GM12878 (cell line): ENCODE measurements at regions not wholly inside any gene's neighbourhood (a gene's known extent, or its start where the extent isn't known, plus 50 kb on each side); places are given as distances from the start of the nearest gene placed in this dataset. TPM values are rescaled to one million over a fixed set of nuclear protein-coding genes. Genes with fewer than 3 reads are reported as not detected.

Source experiments
- ATAC-seq: fragments of 200-7000 bp; cut with Tn5 transposase; 3 replicates; pipeline ENCODE4 v1.9.1; 2020; ENCODE audit warnings: mild to moderate bottlenecking, moderate library complexity
- BruUV-seq: library from RNA; stranded (reverse); fragments of 400-500 nt; replicated peaks from 2 replicates; lab custom pipeline; 2021; lab: Mats Ljungman, UMichigan
- CTCF ChIA-PET: fragments of 300-600 bp; sonication (Branson Sonifier 250); formaldehyde crosslinking; extraction: SDS; loops from one replicate; lab custom pipeline; 2021; ENCODE audit warnings: inconsistent platforms; lab: Yijun Ruan, JAX
- POLR2A ChIA-PET: fragments of 350-600 bp; formaldehyde crosslinking; extraction: SDS; loops from one replicate; lab custom pipeline; 2021; ENCODE audit warnings: inconsistent platforms; lab: Charles Lee
- RAD21 ChIA-PET: fragments of 300-600 bp; sonication (Branson Sonifier 250); formaldehyde crosslinking; loops from one replicate; lab custom pipeline; 2023; ENCODE audit warnings: antibody characterized with exemption; ENCODE audit not compliant: unreplicated experiment; lab: Charles Lee
- SMC1A ChIA-PET: fragments of 300-600 bp; sonication (Branson Sonifier 250); formaldehyde crosslinking; loops from one replicate; lab custom pipeline; 2023; ENCODE audit not compliant: unreplicated experiment, uncharacterized antibody; lab: Charles Lee
- DNase-seq: peaks from one replicate; pipeline ENCODE4 v3.0.0-alpha.2; 2011; ENCODE audit warnings: low read depth, low spot score
- FAIRE-seq: peaks from 3 replicates; lab custom pipeline; 2011; peaks lifted over from hg19 to GRCh38; lab: Jason Lieb, UNC
- H2AFZ ChIP-seq: 2 replicates; pipeline ENCODE4 v1.6.0; 2011; ENCODE audit warnings: low read depth, low read length, control low read depth; ENCODE audit not compliant: control insufficient read depth
- H3K27ac ChIP-seq: 2 replicates; pipeline ENCODE4 v1.5.1; 2011; ENCODE audit warnings: control low read depth; ENCODE audit not compliant: control insufficient read depth, insufficient read depth
- H3K27me3 ChIP-seq, 2 experiments: replicated peaks in 1 of 2; 2 replicates each; pipeline versions ENCODE4 v1.6.0 to v1.6.1; 2011; ENCODE audit warnings: low read length in 1 of 2; ENCODE audit not compliant: control insufficient read depth in 2 of 2, insufficient read depth in 2 of 2
- H3K36me3 ChIP-seq, 2 experiments: 2 replicates each; pipeline ENCODE4 v1.5.1; 2011; ENCODE audit warnings: low read length in 1 of 2; ENCODE audit not compliant: control insufficient read depth in 2 of 2, insufficient read depth in 2 of 2
- H3K4me1 ChIP-seq: 2 replicates; pipeline ENCODE4 v1.6.1; 2011; ENCODE audit warnings: mild to moderate bottlenecking, low read length, moderate library complexity, mixed read lengths; ENCODE audit not compliant: control insufficient read depth, insufficient read depth
- H3K4me2 ChIP-seq: 2 replicates; pipeline ENCODE4 v1.6.0; 2011; ENCODE audit warnings: control low read depth; ENCODE audit not compliant: control insufficient read depth, insufficient read depth
- H3K4me3 ChIP-seq: fragments of 200-600 bp; sonication (generic); 2 replicates; pipeline ENCODE4 v1.5.1; 2016
- H3K79me2 ChIP-seq: 2 replicates; pipeline ENCODE4 v1.6.0; 2011; ENCODE audit warnings: low read length; ENCODE audit not compliant: control insufficient read depth, insufficient read depth
- H3K9ac ChIP-seq: 2 replicates; pipeline ENCODE4 v1.8.0; 2011; ENCODE audit warnings: low read length, control low read depth, mixed read lengths; ENCODE audit not compliant: control insufficient read depth, insufficient read depth
- H3K9me3 ChIP-seq: replicated peaks from 3 replicates; pipeline ENCODE4 v1.5.1; 2011; ENCODE audit warnings: mild to moderate bottlenecking, low read length; ENCODE audit not compliant: control insufficient read depth, insufficient read depth
- H4K20me1 ChIP-seq: 2 replicates; pipeline ENCODE4 v1.6.0; 2011; ENCODE audit not compliant: control insufficient read depth, insufficient read depth
- ATF3 ChIP-seq: IDR thresholded peaks from 2 replicates; pipeline ENCODE4 v1.6.1; 2011; ENCODE audit warnings: low read depth, mild to moderate bottlenecking, low read length, moderate library complexity, borderline replicate concordance; ENCODE audit errors: extremely low read depth
- BHLHE40 ChIP-seq, 2 experiments: fragments of 450-650 bp in 1 of 2; IDR thresholded peaks; 2 replicates each; pipeline ENCODE4 v1.6.1; 2011 to 2017; ENCODE audit warnings: low read depth in 2 of 2, borderline replicate concordance in 1 of 2, improper control_type of control experiment in 1 of 2, low read length in 1 of 2, mild to moderate bottlenecking in 1 of 2
- REST ChIP-seq: IDR thresholded peaks from 2 replicates; pipeline ENCODE4 v1.6.1; 2012; ENCODE audit warnings: mild to moderate bottlenecking, low read depth, low read length
- SPI1 ChIP-seq: IDR thresholded peaks from 2 replicates; pipeline ENCODE4 v1.6.1; 2011; ENCODE audit warnings: low read depth, mild to moderate bottlenecking, low read length, moderate library complexity, borderline replicate concordance; ENCODE audit not compliant: insufficient read depth
- ZBED1 ChIP-seq: IDR thresholded peaks from 2 replicates; pipeline ENCODE4 v1.6.1; 2016; ENCODE audit warnings: borderline replicate concordance
- WGBS: methylation state at CpG from one replicate; pipeline ENCODE4 v1.1.6; 2016; ENCODE audit warnings: low lambda C conversion rate; ENCODE audit not compliant: insufficient replicate concordance, insufficient coverage; ENCODE audit errors: missing lambda C conversion rate; 5-methylcytosine and 5-hydroxymethylcytosine counted together
- in situ Hi-C: fragments of 300-500 bp; cut with MboI; formaldehyde crosslinking; loops from 9 replicates; pipeline ENCODE4 v1.14.3; 2018; ENCODE audit warnings: mixed read lengths
- intact Hi-C: fragments of 100-400 bp; cut with micrococcal nuclease; formaldehyde crosslinking; loops from one replicate; pipeline ENCODE4 v1.14.2; 2022; ENCODE audit not compliant: unreplicated experiment
- small RNA-seq: library from RNA; depleted of rRNA; stranded (forward); fragments of <200 nt; gene quantifications from one replicate; pipeline ENCODE3, GENCODE V24; 2014

- no peaks in the 10 kb centered on the region for H4K20me1 ChIP-seq
- POLR2A ChIA-PET, result interaction anchor here (0.6 kb wide), 1 partner anchor 140 kb away, joined by 4 read pairs; no protein-coding TSS in a partner anchor
- no peaks in the 10 kb centered on the region for H3K4me1 ChIP-seq
- 3% methylated on average over 6 of the region's 6 CpGs for WGBS
- H3K9me3 ChIP-seq, result no peaks in the 10 kb centered on the region
- in situ Hi-C loops (no loop called here), intact Hi-C loops (no loop called here)
- CTCF ChIA-PET, result no interaction called here
- BruUV-seq, result no TSS peak
- TF ChIP-seq ATF3 (no peak), SPI1 (no peak), REST (no peak), BHLHE40 (IDR thresholded peaks at IDR 0.05; ENCODE audit: borderline replicate concordance in 1 of 2, low read depth in 2 of 2, low read length in 1 of 2) (no peak), ZBED1 (no peak)
- no peak overlapping the region for H3K27ac ChIP-seq
- H3K4me3 ChIP-seq, result no peak overlapping the region
- no peak for ATAC-seq
- H3K27me3 ChIP-seq, result no peaks in the 10 kb centered on the region
- SMC1A ChIA-PET, result no interaction called here
- RAD21 ChIA-PET, result no interaction called here
- no peak overlapping the region for H3K4me2 ChIP-seq
- H2AFZ ChIP-seq, result no peak overlapping the region
- DNase-seq, result no peak
- no peak for FAIRE-seq
- no peaks in the 10 kb centered on the region for H3K79me2 ChIP-seq
- no peaks in the 10 kb centered on the region for H3K36me3 ChIP-seq
- H3K9ac ChIP-seq, result no peak overlapping the region
These were observed 52.4 kb upstream of the SEMA3C start for GRCh38 chr7:80971225-80971624.

Small RNA genes in the stretch of these regions (small RNA-seq; reads per million reads assigned to genes)
- not detected for gene AC004866.1
